OCI-LY3 (cell line): ENCODE measurements at regions not wholly inside any gene's neighbourhood (a gene's known extent, or its start where the extent isn't known, plus 50 kb on each side); places are given as distances from the start of the nearest gene placed in this dataset.
"Not testable (repeated sequence)": the region's sequence is repeated elsewhere in the genome, so short reads cannot be mapped to it uniquely, and the experiment has no call there.

Experiments used
- H2AFZ ChIP-seq: fragments of 200-600, 300-600 bp; shearing (Covaris generic); 2 replicates; pipeline ENCODE4 v1.6.0; 2014; ENCODE audit warnings: antibody characterized with exemption, low read depth, low read length
- H3K27ac ChIP-seq: fragments of 200-600, 300-600 bp; sonication (generic); 2 replicates; pipeline ENCODE4 v1.5.1; 2014; ENCODE audit warnings: mild to moderate bottlenecking, low read length, moderate library complexity, mixed read lengths
- H3K27me3 ChIP-seq: fragments of 200-600, 300-600 bp; sonication (generic); 2 replicates; pipeline ENCODE4 v1.6.1; 2014; ENCODE audit warnings: low read depth, low read length, mixed read lengths
- H3K36me3 ChIP-seq: fragments of 200-600, 300-600 bp; sonication (generic); replicated peaks from 2 replicates; pipeline ENCODE3; 2014; ENCODE audit warnings: low read depth, low read length, mixed read lengths
- H3K4me1 ChIP-seq: fragments of 300-600, 200-600 bp; sonication (generic); 2 replicates; pipeline ENCODE4 v1.6.1; 2014; ENCODE audit warnings: low read length, mixed read lengths
- H3K4me2 ChIP-seq: fragments of 200-600, 300-600 bp; sonication (generic); 2 replicates; pipeline ENCODE4 v1.6.1; 2014; ENCODE audit warnings: low read length, mixed read lengths
- H3K4me3 ChIP-seq: fragments of 300-600, 200-600 bp; sonication (generic); 2 replicates; pipeline ENCODE4 v1.5.1; 2014; ENCODE audit warnings: antibody characterized with exemption, mild to moderate bottlenecking, low read length, moderate library complexity
- H3K79me2 ChIP-seq: fragments of 300-600, 200-600 bp; shearing (Covaris generic); 2 replicates; pipeline ENCODE4 v1.6.1; 2014; ENCODE audit warnings: mild to moderate bottlenecking, low read length, mixed read lengths
- H3K9ac ChIP-seq: fragments of 300-600, 200-600 bp; shearing (Covaris generic); 2 replicates; pipeline ENCODE4 v1.6.0; 2014; ENCODE audit warnings: mild to moderate bottlenecking, low read length, moderate library complexity
- H3K9me3 ChIP-seq: fragments of 200-600, 300-600 bp; shearing (Covaris generic); 2 replicates; pipeline ENCODE4 v1.6.1; 2014; ENCODE audit warnings: low read length, mixed read lengths; ENCODE audit not compliant: insufficient read depth
- H4K20me1 ChIP-seq: fragments of 200-600, 300-600 bp; sonication (generic); 2 replicates; pipeline ENCODE4 v1.6.1; 2016; ENCODE audit warnings: low read length, mixed read lengths; ENCODE audit not compliant: insufficient read depth
- CTCF ChIP-seq: fragments of 200-600, 300-600 bp; sonication (generic); IDR thresholded peaks from 2 replicates; pipeline ENCODE4 v1.5.1; 2014; ENCODE audit warnings: antibody characterized with exemption, low read length, low read depth
- EZH2phosphoT487 ChIP-seq: fragments of 200-600 bp; shearing (Covaris generic); IDR thresholded peaks from 2 replicates; pipeline ENCODE4 v1.6.1; 2018; ENCODE audit warnings: antibody characterized with exemption, mixed run types, low read depth

DNA sequence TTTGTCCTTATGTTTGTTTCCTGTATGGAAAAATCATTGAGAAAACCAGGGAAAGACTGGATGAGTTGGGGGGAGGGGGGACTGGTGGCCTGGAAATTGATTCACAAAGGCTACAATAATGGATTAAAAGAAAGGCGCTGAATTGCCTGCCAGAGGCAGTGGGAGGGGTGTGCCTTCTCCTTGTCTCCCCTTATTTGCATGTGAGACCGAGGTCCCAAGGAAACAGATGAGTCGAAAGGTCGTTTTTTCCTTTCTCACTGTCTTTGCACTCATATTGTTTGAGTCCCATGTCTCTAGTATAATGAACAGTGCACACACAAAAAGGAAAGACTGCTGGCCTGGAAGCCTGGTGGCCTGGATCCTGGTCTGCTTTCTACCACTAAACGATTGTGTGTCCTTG lies 86.6 kb upstream of the ZDHHC15 start:
- Histone ChIP-seq H3K79me2 (no peaks in the 10 kb centered on the region), H3K27me3 (no peaks in the 10 kb centered on the region), H3K4me2 (no peak overlapping the region), H3K4me3 (no peak overlapping the region), H4K20me1 (no peaks in the 10 kb centered on the region), H3K36me3 (no peaks in the 10 kb centered on the region), H3K4me1 (no peaks in the 10 kb centered on the region), H2AFZ (no peak overlapping the region), H3K9me3 (no peaks in the 10 kb centered on the region), H3K27ac (no peak overlapping the region), H3K9ac (no peak overlapping the region)
- TF ChIP-seq EZH2phosphoT487: no peak
- TF ChIP-seq CTCF: no peak

- H3K9me3 ChIP-seq: no peaks in the 10 kb centered on the region
- no peak overlapping the region for H3K27ac ChIP-seq
- no peak overlapping the region for H3K4me3 ChIP-seq
- H3K79me2 ChIP-seq: no peaks in the 10 kb centered on the region
- H4K20me1 ChIP-seq: no peaks in the 10 kb centered on the region
- H3K9ac ChIP-seq: no peak overlapping the region
- H3K4me1 ChIP-seq: no peaks in the 10 kb centered on the region
- H3K36me3 ChIP-seq: no peaks in the 10 kb centered on the region
- no peaks in the 10 kb centered on the region for H3K27me3 ChIP-seq
- TF ChIP-seq CTCF (peak; percentile 53), EZH2phosphoT487 (no peak)
- H2AFZ ChIP-seq: no peak overlapping the region
- H3K4me2 ChIP-seq: no peak overlapping the region
Measured at GRCh38 chrX:75603833-75604232, 81.0 kb upstream of the ZDHHC15 start.

- not testable (repeated sequence) for H3K4me2 ChIP-seq, H3K27ac ChIP-seq, H3K27me3 ChIP-seq, H3K9ac ChIP-seq, H3K4me3 ChIP-seq, H2AFZ ChIP-seq, H3K36me3 ChIP-seq, H4K20me1 ChIP-seq, H3K79me2 ChIP-seq, H3K9me3 ChIP-seq, H3K4me1 ChIP-seq
Measured at GRCh38 chrX:75602022-75602421, 79.2 kb upstream of the ZDHHC15 start.

- no peak overlapping the region for H3K4me2 ChIP-seq
- TF ChIP-seq CTCF: no peak
- TF ChIP-seq EZH2phosphoT487: no peak
- no peaks in the 10 kb centered on the region for H3K36me3 ChIP-seq
- H2AFZ ChIP-seq: no peak overlapping the region
- no peaks in the 10 kb centered on the region for H4K20me1 ChIP-seq
- no peaks in the 10 kb centered on the region for H3K9me3 ChIP-seq
- H3K79me2 ChIP-seq: no peaks in the 10 kb centered on the region
- H3K4me1 ChIP-seq: no peaks in the 10 kb centered on the region
- H3K27ac ChIP-seq: no peak overlapping the region
- H3K27me3 ChIP-seq: no peaks in the 10 kb centered on the region
- H3K4me3 ChIP-seq: no peak overlapping the region
- no peak overlapping the region for H3K9ac ChIP-seq
Measured at GRCh38 chrX:75596178-75596577, 73.3 kb upstream of the ZDHHC15 start.

DNA sequence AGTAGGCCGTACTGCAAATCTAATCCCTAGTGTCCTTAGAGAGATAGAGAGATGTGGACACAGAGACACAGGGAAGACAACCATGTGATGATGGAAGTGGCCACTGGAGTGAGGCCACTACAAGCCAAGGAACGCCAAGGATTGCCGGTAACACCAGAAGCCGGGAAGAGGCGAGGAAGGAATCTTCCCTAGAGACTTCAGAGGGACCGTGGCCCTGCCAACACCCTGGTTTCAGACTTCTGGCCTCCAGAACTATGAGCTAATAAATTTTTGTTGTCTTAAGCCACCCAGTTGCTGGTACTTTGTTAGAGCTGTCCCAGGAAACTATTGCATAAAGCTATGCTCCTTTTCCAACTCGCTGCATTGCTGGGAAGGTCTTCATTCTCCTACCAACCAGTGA lies 70.3 kb upstream of the ZDHHC15 start:
- not testable (repeated sequence) for H3K9me3 ChIP-seq, H3K4me3 ChIP-seq, H3K79me2 ChIP-seq, H3K4me2 ChIP-seq, H3K4me1 ChIP-seq, H3K27me3 ChIP-seq, H3K36me3 ChIP-seq, H3K9ac ChIP-seq, H2AFZ ChIP-seq, H3K27ac ChIP-seq, H4K20me1 ChIP-seq
